ENCODE measurements at regions not wholly inside any gene's neighbourhood (a gene's known extent, or its start where the extent isn't known, plus 50 kb on each side); places are given as distances from the start of the nearest gene placed in this dataset.

DNA sequence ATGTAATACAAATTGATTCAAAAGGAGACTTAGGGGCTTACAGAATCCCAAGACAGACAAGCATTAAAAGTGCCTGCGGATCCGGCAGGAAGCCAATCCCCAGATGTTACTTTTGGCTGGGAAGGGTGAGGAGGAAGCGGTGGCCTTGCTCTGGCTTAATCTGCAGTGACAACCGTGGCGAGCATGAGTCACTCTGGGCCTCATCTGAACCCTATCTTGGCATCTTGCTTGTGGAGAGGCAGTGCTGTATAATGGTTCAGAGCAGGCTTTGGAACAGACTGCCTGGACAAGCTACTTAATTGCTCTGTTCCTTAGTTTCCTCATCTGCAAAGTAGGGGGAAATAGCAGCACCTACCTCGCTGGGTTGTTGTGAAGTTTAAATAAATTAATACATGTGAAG lies 74.1 kb downstream of the XCL2 start (continued):
- no peak for TF ChIP-seq ZBED4 (CRISPR knock-in tag; IDR thresholded peaks at IDR 0.05; ENCODE audit: borderline replicate concordance)
- no peak for TF ChIP-seq SNRNP70 (IDR thresholded peaks at IDR 0.05; ENCODE audit: low read depth, low read length)
- TF ChIP-seq, protein P1, sequence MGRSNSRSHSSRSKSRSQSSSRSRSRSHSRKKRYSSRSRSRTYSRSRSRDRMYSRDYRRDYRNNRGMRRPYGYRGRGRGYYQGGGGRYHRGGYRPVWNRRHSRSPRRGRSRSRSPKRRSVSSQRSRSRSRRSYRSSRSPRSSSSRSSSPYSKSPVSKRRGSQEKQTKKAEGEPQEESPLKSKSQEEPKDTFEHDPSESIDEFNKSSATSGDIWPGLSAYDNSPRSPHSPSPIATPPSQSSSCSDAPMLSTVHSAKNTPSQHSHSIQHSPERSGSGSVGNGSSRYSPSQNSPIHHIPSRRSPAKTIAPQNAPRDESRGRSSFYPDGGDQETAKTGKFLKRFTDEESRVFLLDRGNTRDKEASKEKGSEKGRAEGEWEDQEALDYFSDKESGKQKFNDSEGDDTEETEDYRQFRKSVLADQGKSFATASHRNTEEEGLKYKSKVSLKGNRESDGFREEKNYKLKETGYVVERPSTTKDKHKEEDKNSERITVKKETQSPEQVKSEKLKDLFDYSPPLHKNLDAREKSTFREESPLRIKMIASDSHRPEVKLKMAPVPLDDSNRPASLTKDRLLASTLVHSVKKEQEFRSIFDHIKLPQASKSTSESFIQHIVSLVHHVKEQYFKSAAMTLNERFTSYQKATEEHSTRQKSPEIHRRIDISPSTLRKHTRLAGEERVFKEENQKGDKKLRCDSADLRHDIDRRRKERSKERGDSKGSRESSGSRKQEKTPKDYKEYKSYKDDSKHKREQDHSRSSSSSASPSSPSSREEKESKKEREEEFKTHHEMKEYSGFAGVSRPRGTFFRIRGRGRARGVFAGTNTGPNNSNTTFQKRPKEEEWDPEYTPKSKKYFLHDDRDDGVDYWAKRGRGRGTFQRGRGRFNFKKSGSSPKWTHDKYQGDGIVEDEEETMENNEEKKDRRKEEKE (IDR thresholded peaks at IDR 0.05): no peak
- TF ChIP-seq ELF3 (CRISPR knock-in tag; IDR thresholded peaks at IDR 0.05): 0 out of 2 replicates have a peak, but pooled peaks have one; percentile 16
- no peak for TF ChIP-seq ZNF781 (CRISPR knock-in tag; IDR thresholded peaks at IDR 0.05; ENCODE audit: borderline replicate concordance, not compliant biosample characterization)
- no peak for TF ChIP-seq ETV6 (CRISPR knock-in tag; conservative IDR thresholded peaks at IDR 0.05)
- no peak for TF ChIP-seq MAFG (CRISPR knock-in tag; IDR thresholded peaks at IDR 0.05)
- no peak for TF ChIP-seq GATAD1 (CRISPR knock-in tag; IDR thresholded peaks at IDR 0.05)
- TF ChIP-seq, protein P2, sequence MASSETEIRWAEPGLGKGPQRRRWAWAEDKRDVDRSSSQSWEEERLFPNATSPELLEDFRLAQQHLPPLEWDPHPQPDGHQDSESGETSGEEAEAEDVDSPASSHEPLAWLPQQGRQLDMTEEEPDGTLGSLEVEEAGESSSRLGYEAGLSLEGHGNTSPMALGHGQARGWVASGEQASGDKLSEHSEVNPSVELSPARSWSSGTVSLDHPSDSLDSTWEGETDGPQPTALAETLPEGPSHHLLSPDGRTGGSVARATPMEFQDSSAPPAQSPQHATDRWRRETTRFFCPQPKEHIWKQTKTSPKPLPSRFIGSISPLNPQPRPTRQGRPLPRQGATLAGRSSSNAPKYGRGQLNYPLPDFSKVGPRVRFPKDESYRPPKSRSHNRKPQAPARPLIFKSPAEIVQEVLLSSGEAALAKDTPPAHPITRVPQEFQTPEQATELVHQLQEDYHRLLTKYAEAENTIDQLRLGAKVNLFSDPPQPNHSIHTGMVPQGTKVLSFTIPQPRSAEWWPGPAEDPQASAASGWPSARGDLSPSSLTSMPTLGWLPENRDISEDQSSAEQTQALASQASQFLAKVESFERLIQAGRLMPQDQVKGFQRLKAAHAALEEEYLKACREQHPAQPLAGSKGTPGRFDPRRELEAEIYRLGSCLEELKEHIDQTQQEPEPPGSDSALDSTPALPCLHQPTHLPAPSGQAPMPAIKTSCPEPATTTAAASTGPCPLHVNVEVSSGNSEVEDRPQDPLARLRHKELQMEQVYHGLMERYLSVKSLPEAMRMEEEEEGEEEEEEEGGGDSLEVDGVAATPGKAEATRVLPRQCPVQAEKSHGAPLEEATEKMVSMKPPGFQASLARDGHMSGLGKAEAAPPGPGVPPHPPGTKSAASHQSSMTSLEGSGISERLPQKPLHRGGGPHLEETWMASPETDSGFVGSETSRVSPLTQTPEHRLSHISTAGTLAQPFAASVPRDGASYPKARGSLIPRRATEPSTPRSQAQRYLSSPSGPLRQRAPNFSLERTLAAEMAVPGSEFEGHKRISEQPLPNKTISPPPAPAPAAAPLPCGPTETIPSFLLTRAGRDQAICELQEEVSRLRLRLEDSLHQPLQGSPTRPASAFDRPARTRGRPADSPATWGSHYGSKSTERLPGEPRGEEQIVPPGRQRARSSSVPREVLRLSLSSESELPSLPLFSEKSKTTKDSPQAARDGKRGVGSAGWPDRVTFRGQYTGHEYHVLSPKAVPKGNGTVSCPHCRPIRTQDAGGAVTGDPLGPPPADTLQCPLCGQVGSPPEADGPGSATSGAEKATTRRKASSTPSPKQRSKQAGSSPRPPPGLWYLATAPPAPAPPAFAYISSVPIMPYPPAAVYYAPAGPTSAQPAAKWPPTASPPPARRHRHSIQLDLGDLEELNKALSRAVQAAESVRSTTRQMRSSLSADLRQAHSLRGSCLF (CRISPR knock-in tag; IDR thresholded peaks at IDR 0.05; ENCODE audit: borderline replicate concordance): no peak
- TF ChIP-seq ZNF563 (CRISPR knock-in tag; IDR thresholded peaks at IDR 0.05): no peak
